MM.1S (cell line): ENCODE measurements at regions not wholly inside any gene's neighbourhood (a gene's known extent, or its start where the extent isn't known, plus 50 kb on each side); places are given as distances from the start of the nearest gene placed in this dataset.

Source experiments
- CTCF ChIP-seq: fragments of 300-600 bp; sonication (generic); IDR thresholded peaks from 2 replicates; pipeline ENCODE4 v1.5.1; 2016; ENCODE audit warnings: antibody characterized with exemption, low read length, mixed read lengths
- EZH2 ChIP-seq: fragments of 300-600 bp; sonication (generic); optimal IDR thresholded peaks from 2 replicates; pipeline ENCODE3; 2017; ENCODE audit warnings: low read depth, mild to moderate bottlenecking, antibody characterized with exemption, low read length, mixed read lengths
- EZH2phosphoT487 ChIP-seq: fragments of 300-600 bp; sonication (generic); IDR thresholded peaks from 2 replicates; pipeline ENCODE4 v1.6.1; 2018; ENCODE audit warnings: antibody characterized with exemption, low read length

- TF ChIP-seq EZH2 (no peak), CTCF (no peak), EZH2phosphoT487 (no peak)
These were observed 536.5 kb upstream of the CDH10 start for GRCh38 chr5:25181249-25181648.
